Parathyroid adenoma (tissue), 2 donors: ENCODE measurements at regions not wholly inside any gene's neighbourhood (a gene's known extent, or its start where the extent isn't known, plus 50 kb on each side); places are given as distances from the start of the nearest gene placed in this dataset.

Experiments used
- H2AFZ ChIP-seq: fragments of 300-600 bp; sonication (generic); one replicate; pipeline ENCODE4 v1.7.0; 2017; ENCODE audit warnings: antibody characterized with exemption, mild to moderate bottlenecking
- H3K27ac ChIP-seq: fragments of 300-600 bp; sonication (generic); one replicate; pipeline ENCODE4 v1.7.0; 2017
- H3K27me3 ChIP-seq: fragments of 300-600 bp; sonication (generic); one replicate; pipeline ENCODE4 v1.7.0; 2017; ENCODE audit warnings: low read length; ENCODE audit not compliant: control insufficient read depth, insufficient read depth
- H3K36me3 ChIP-seq: fragments of 300-600 bp; sonication (generic); one replicate; pipeline ENCODE4 v1.7.0; 2017; ENCODE audit warnings: low read length; ENCODE audit not compliant: control insufficient read depth, insufficient read depth
- H3K4me1 ChIP-seq: fragments of 300-600 bp; sonication (generic); one replicate; pipeline ENCODE4 v1.7.0; 2017; ENCODE audit warnings: control low read depth
- H3K4me2 ChIP-seq: fragments of 300-600 bp; sonication (generic); one replicate; pipeline ENCODE4 v1.7.0; 2017; ENCODE audit warnings: low read length
- H3K4me3 ChIP-seq: fragments of 300-600 bp; sonication (generic); one replicate; pipeline ENCODE4 v1.7.0; 2017; ENCODE audit warnings: low read depth, low read length
- H3K79me2 ChIP-seq: fragments of 300-600 bp; sonication (generic); one replicate; pipeline ENCODE4 v1.7.0; 2017; ENCODE audit warnings: control low read depth
- H3K9ac ChIP-seq: fragments of 300-600 bp; sonication (generic); one replicate; pipeline ENCODE4 v1.7.0; 2017; ENCODE audit warnings: mild to moderate bottlenecking
- H3K9me3 ChIP-seq: fragments of 300-600 bp; sonication (generic); one replicate; pipeline ENCODE4 v1.7.0; 2017; ENCODE audit warnings: low read length; ENCODE audit not compliant: control insufficient read depth
- CTCF ChIP-seq: fragments of 300-600 bp; sonication (generic); IDR thresholded peaks from one replicate; pipeline ENCODE4 v1.7.0; 2017; ENCODE audit warnings: antibody characterized with exemption, mild to moderate bottlenecking
- donor health status: primary hyperparathyroidism.

GRCh38 chr1:209412036-209412435 lies 171.5 kb upstream of the CAMK1G start:
- Histone ChIP-seq H2AFZ (no peak overlapping the region), H3K27ac (no peak overlapping the region), H3K4me1 (peaks cover 12% of the 10 kb centered on the region), H3K4me3 (no peak overlapping the region), H3K27me3 (no peaks in the 10 kb centered on the region), H3K4me2 (no peak overlapping the region), H3K9me3 (no peaks in the 10 kb centered on the region), H3K36me3 (no peaks in the 10 kb centered on the region), H3K9ac (no peak overlapping the region), H3K79me2 (no peaks in the 10 kb centered on the region)
- no peak for TF ChIP-seq CTCF

- H3K4me1 ChIP-seq = peaks cover 12% of the 10 kb centered on the region
- no peak overlapping the region for H3K27ac ChIP-seq
- no peaks in the 10 kb centered on the region for H3K9me3 ChIP-seq
- H3K79me2 ChIP-seq = no peaks in the 10 kb centered on the region
- H3K27me3 ChIP-seq = no peaks in the 10 kb centered on the region
- no peak for TF ChIP-seq CTCF
- H3K4me2 ChIP-seq = no peak overlapping the region
- no peak overlapping the region for H3K4me3 ChIP-seq
- no peak overlapping the region for H3K9ac ChIP-seq
- H2AFZ ChIP-seq = no peak overlapping the region
- H3K36me3 ChIP-seq = no peaks in the 10 kb centered on the region
These were observed 170.9 kb upstream of the CAMK1G start for GRCh38 chr1:209412566-209412965.

GRCh38 chr1:209413062-209413461 lies 170.5 kb upstream of the CAMK1G start:
- no peak overlapping the region for H3K4me3 ChIP-seq
- H3K36me3 ChIP-seq = no peaks in the 10 kb centered on the region
- no peaks in the 10 kb centered on the region for H3K79me2 ChIP-seq
- H3K27me3 ChIP-seq = no peaks in the 10 kb centered on the region
- no peak overlapping the region for H3K9ac ChIP-seq
- H2AFZ ChIP-seq = no peak overlapping the region
- no peak for TF ChIP-seq CTCF
- H3K4me2 ChIP-seq = no peak overlapping the region
- peaks cover 12% of the 10 kb centered on the region for H3K4me1 ChIP-seq
- H3K9me3 ChIP-seq = no peaks in the 10 kb centered on the region
- no peak overlapping the region for H3K27ac ChIP-seq

GRCh38 chr1:209414803-209415329 lies 168.6 kb upstream of the CAMK1G start:
- Histone ChIP-seq H2AFZ (no peak overlapping the region), H3K9ac (no peak overlapping the region), H3K27ac (no peak overlapping the region), H3K36me3 (no peaks in the 10 kb centered on the region), H3K9me3 (no peaks in the 10 kb centered on the region), H3K79me2 (no peaks in the 10 kb centered on the region), H3K27me3 (no peaks in the 10 kb centered on the region), H3K4me1 (peaks cover 12% of the 10 kb centered on the region), H3K4me3 (no peak overlapping the region), H3K4me2 (no peak overlapping the region)
- no peak for TF ChIP-seq CTCF

- H3K79me2 ChIP-seq = no peaks in the 10 kb centered on the region
- H3K4me3 ChIP-seq = no peak overlapping the region
- H3K4me2 ChIP-seq = no peak overlapping the region
- peak overlapping the region; percentile 42 for H2AFZ ChIP-seq
- H3K27me3 ChIP-seq = no peaks in the 10 kb centered on the region
- H3K27ac ChIP-seq = peak overlapping the region; percentile 36
- peaks cover 16% of the 10 kb centered on the region for H3K4me1 ChIP-seq
- H3K9me3 ChIP-seq = no peaks in the 10 kb centered on the region
- H3K36me3 ChIP-seq = no peaks in the 10 kb centered on the region
- H3K9ac ChIP-seq = no peak overlapping the region
- no peak for TF ChIP-seq CTCF
These were observed 167.5 kb upstream of the CAMK1G start for GRCh38 chr1:209416039-209416438.
